HT-29 (cell line): ENCODE measurements at regions not wholly inside any gene's neighbourhood (a gene's known extent, or its start where the extent isn't known, plus 50 kb on each side); places are given as distances from the start of the nearest gene placed in this dataset. TPM values are rescaled to one million over a fixed set of nuclear protein-coding genes. Genes with fewer than 3 reads are reported as not detected.

Source experiments
- small RNA-seq: library from RNA; depleted of rRNA; stranded (forward); fragments of <200 nt; gene quantifications from one replicate; pipeline ENCODE3, GENCODE V24; 2014

Small RNAs in the stretch of these regions (small RNA-seq; reads per million reads assigned to genes)
- gene MIR1268A = not detected
